IMR-90 (cell line): ENCODE measurements at regions not wholly inside any gene's neighbourhood (a gene's known extent, or its start where the extent isn't known, plus 50 kb on each side); places are given as distances from the start of the nearest gene placed in this dataset.

Experiments used
- CEBPB ChIP-seq: IDR thresholded peaks from 2 replicates; pipeline ENCODE4 v1.6.1; 2012; ENCODE audit warnings: low read depth, low read length, improper control_type of control experiment
- TF ChIP-seq, protein P1 (sequence below): conservative IDR thresholded peaks from 2 replicates; pipeline ENCODE4 v1.5.1; 2012; ENCODE audit warnings: mild to moderate bottlenecking, low read depth, low read length, improper control_type of control experiment

- TF ChIP-seq, protein P1, sequence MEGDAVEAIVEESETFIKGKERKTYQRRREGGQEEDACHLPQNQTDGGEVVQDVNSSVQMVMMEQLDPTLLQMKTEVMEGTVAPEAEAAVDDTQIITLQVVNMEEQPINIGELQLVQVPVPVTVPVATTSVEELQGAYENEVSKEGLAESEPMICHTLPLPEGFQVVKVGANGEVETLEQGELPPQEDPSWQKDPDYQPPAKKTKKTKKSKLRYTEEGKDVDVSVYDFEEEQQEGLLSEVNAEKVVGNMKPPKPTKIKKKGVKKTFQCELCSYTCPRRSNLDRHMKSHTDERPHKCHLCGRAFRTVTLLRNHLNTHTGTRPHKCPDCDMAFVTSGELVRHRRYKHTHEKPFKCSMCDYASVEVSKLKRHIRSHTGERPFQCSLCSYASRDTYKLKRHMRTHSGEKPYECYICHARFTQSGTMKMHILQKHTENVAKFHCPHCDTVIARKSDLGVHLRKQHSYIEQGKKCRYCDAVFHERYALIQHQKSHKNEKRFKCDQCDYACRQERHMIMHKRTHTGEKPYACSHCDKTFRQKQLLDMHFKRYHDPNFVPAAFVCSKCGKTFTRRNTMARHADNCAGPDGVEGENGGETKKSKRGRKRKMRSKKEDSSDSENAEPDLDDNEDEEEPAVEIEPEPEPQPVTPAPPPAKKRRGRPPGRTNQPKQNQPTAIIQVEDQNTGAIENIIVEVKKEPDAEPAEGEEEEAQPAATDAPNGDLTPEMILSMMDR, result no peak
- TF ChIP-seq CEBPB, result no peak
Measured at GRCh38 chr21:29238967-29239290, 59.8 kb upstream of the BACH1 start.
